Transverse colon (tissue), 3 donors: ENCODE measurements at regions not wholly inside any gene's neighbourhood (a gene's known extent, or its start where the extent isn't known, plus 50 kb on each side); places are given as distances from the start of the nearest gene placed in this dataset.

Experiments
- POLR2A ChIP-seq: fragments of 450-650 bp; IDR thresholded peaks from one replicate; pipeline ENCODE4 v1.6.1; 2016; ENCODE audit warnings: antibody characterized with exemption, mild to moderate bottlenecking, moderate library complexity
- TF ChIP-seq, protein P1 (sequence below), 5 experiments: fragments of 200-600 bp in 3 of 5; fragments of 450-650 bp in 2 of 5; sonication (generic) in 3 of 5; IDR thresholded peaks; 1 replicate in 2 of 5; 2 replicates in 3 of 5; pipeline ENCODE4 v1.5.1; 2016 to 2017; ENCODE audit warnings: antibody characterized with exemption in 5 of 5, inconsistent platforms in 3 of 5, mild to moderate bottlenecking in 2 of 5, moderate library complexity in 1 of 5

DNA sequence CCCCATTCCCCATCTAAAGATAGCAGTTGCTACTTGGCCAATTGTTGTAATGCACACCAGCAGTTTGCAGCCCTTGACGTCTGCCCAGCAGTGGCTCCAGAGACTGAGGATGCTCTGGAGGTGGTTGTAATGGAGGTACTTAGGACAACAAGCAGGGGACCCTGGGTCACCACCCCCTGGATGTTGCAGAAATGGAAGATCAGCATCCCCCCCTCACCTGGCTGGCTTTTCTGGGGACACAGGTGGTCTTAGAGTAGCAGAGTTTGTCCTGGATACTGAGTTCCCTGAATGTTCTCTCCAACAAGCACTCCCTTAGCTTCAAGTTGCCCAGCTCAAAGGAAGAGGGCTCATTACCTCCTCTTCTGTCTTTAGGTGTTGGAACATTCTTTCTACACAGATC lies 250.5 kb downstream of the AACS start:
- TF ChIP-seq, protein P1, sequence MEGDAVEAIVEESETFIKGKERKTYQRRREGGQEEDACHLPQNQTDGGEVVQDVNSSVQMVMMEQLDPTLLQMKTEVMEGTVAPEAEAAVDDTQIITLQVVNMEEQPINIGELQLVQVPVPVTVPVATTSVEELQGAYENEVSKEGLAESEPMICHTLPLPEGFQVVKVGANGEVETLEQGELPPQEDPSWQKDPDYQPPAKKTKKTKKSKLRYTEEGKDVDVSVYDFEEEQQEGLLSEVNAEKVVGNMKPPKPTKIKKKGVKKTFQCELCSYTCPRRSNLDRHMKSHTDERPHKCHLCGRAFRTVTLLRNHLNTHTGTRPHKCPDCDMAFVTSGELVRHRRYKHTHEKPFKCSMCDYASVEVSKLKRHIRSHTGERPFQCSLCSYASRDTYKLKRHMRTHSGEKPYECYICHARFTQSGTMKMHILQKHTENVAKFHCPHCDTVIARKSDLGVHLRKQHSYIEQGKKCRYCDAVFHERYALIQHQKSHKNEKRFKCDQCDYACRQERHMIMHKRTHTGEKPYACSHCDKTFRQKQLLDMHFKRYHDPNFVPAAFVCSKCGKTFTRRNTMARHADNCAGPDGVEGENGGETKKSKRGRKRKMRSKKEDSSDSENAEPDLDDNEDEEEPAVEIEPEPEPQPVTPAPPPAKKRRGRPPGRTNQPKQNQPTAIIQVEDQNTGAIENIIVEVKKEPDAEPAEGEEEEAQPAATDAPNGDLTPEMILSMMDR (IDR thresholded peaks at IDR 0.05): no peak
- TF ChIP-seq POLR2A: no peak
